MM.1S (cell line): ENCODE measurements at regions not wholly inside any gene's neighbourhood (a gene's known extent, or its start where the extent isn't known, plus 50 kb on each side); places are given as distances from the start of the nearest gene placed in this dataset.

Experiments used
- CTCF ChIP-seq: fragments of 300-600 bp; sonication (generic); IDR thresholded peaks from 2 replicates; pipeline ENCODE4 v1.5.1; 2016; ENCODE audit warnings: antibody characterized with exemption, low read length, mixed read lengths
- EZH2 ChIP-seq: fragments of 300-600 bp; sonication (generic); optimal IDR thresholded peaks from 2 replicates; pipeline ENCODE3; 2017; ENCODE audit warnings: low read depth, mild to moderate bottlenecking, antibody characterized with exemption, low read length, mixed read lengths
- EZH2phosphoT487 ChIP-seq: fragments of 300-600 bp; sonication (generic); IDR thresholded peaks from 2 replicates; pipeline ENCODE4 v1.6.1; 2018; ENCODE audit warnings: antibody characterized with exemption, low read length

DNA sequence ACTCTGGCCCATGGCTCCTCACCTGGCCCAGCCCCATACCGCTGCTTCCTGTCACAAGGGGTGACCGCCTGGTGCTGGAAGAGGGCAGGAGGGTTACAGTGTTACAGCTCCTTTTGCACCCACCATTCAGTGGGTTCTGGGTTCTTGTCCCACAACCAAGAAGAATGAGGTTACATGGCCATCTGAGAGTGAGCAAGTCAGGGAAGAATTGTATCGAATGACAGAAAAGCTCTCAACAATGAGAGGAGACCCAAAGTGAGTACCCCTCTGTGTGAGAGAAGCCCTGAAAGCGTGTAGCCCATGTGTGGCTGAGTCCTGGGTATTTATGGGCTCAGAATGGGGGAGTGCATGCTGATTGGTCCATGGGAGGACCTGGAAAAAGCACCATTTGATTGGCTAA lies 888.5 kb downstream of the ADGRL2 start:
- TF ChIP-seq CTCF (no peak), EZH2 (no peak), EZH2phosphoT487 (no peak)
